ENCODE measurements at regions not wholly inside any gene's neighbourhood (a gene's known extent, or its start where the extent isn't known, plus 50 kb on each side); places are given as distances from the start of the nearest gene placed in this dataset.
"Not testable (repeated sequence)": the region's sequence is repeated elsewhere in the genome, so short reads cannot be mapped to it uniquely, and the experiment has no call there.

- Histone ChIP-seq H3K9ac (ENCODE audit: insufficient read depth in 1 of 2, low read length in 2 of 2) (no peak overlapping the region), H3K27ac (ENCODE audit: low read depth in 1 of 2, low read length in 1 of 2) (no peak overlapping the region), H3K4me3 (no peak overlapping the region), H3K27me3 (ENCODE audit: control insufficient read depth in 3 of 3, insufficient read depth in 3 of 3, low read length in 2 of 3) (no peaks in the 10 kb centered on the region), H3K9me3 (ENCODE audit: control insufficient read depth in 4 of 4, insufficient read depth in 3 of 4, low read length in 3 of 4) (no peaks in the 10 kb centered on the region), H3K4me1 (ENCODE audit: control insufficient read depth in 5 of 5, insufficient read depth in 5 of 5, low read length in 5 of 5) (peaks cover 0 to 7% (median 0%) of the 10 kb centered on the region in 5 donors), H3K36me3 (ENCODE audit: control insufficient read depth in 4 of 4, insufficient read depth in 4 of 4, low read length in 4 of 4) (no peaks in the 10 kb centered on the region)
- ATAC-seq (ENCODE audit: insufficient read depth, low FRiP score) = no peak
- TF ChIP-seq CTCF (IDR thresholded peaks at IDR 0.05; ENCODE audit: control extremely low read depth, extremely low read depth) = no peak
- WGBS, 2 donors = 89 to 93% methylated on average over 1 of the region's 1 CpG
- DNase-seq = no peak
Measured at GRCh38 chr10:35270100-35270499, 66.2 kb upstream of the CCNY start.

DNA sequence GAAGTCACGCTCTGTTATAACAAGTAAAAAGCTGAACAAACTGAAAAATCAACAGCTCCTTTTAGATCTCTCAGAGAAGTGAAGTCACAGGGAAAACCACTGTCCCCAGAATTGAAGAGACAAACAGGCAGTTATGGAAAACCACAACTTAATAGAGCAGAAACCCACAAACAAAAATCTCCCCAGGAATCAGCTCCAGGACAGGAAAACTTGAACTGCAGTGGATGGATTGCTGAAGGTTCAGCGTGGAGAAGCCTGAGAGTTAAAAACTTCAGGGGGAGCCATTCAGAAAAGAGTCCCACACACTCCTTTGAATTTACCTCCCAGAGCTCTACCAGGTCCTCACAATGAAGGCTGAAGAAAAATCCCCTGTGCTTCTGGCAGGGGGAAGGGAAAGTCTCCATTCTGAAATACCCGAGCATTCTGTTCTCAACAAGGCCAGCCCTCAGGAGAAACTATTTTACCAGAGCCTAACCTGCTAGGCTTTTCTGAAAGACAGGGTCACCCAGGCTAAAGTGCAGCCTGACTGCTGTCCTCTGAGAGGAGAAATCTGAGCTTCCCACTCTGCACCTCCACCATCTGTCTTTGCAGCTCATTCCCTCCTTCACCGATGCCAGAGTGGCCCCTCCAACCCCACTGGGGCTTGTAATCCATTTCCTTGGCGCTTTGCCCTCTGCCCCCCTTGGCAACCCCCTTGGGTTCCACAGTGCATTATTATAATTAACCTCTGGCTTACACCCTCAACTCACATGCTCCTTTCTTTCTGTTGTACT is 65.0 kb upstream of the CCNY start:
- DNase-seq (no peak), ATAC-seq (ENCODE audit: insufficient read depth, low FRiP score) (no peak)
- no peak for TF ChIP-seq CTCF (IDR thresholded peaks at IDR 0.05; ENCODE audit: control extremely low read depth, extremely low read depth)
- Histone ChIP-seq H3K27me3 (ENCODE audit: control insufficient read depth in 3 of 3, insufficient read depth in 3 of 3, low read length in 2 of 3) (no peaks in the 10 kb centered on the region), H3K9ac (ENCODE audit: insufficient read depth in 1 of 2, low read length in 2 of 2) (no peak overlapping the region), H3K27ac (ENCODE audit: low read depth in 1 of 2, low read length in 1 of 2) (no peak overlapping the region), H3K9me3 (ENCODE audit: control insufficient read depth in 4 of 4, insufficient read depth in 3 of 4, low read length in 3 of 4) (no peaks in the 10 kb centered on the region), H3K36me3 (ENCODE audit: control insufficient read depth in 4 of 4, insufficient read depth in 4 of 4, low read length in 4 of 4) (no peaks in the 10 kb centered on the region), H3K4me1 (ENCODE audit: control insufficient read depth in 5 of 5, insufficient read depth in 5 of 5, low read length in 5 of 5) (peaks cover 0 to 2% (median 0%) of the 10 kb centered on the region in 5 donors), H3K4me3 (no peak overlapping the region)
- WGBS, 2 donors = 80 to 85% methylated on average over 5 of the region's 5 CpGs

GRCh38 chr10:35271859-35272165 is 64.5 kb upstream of the CCNY start:
- 95 to 99% methylated on average over 4 of the region's 4 CpGs for WGBS, 2 donors
- not testable (repeated sequence) for ATAC-seq (ENCODE audit: insufficient read depth, low FRiP score); H3K36me3 ChIP-seq (ENCODE audit: control insufficient read depth in 4 of 4, insufficient read depth in 4 of 4, low read length in 4 of 4); H3K9ac ChIP-seq (ENCODE audit: insufficient read depth in 1 of 2, low read length in 2 of 2); H3K9me3 ChIP-seq (ENCODE audit: control insufficient read depth in 4 of 4, insufficient read depth in 3 of 4, low read length in 3 of 4); H3K4me3 ChIP-seq; DNase-seq; H3K27me3 ChIP-seq (ENCODE audit: control insufficient read depth in 3 of 3, insufficient read depth in 3 of 3, low read length in 2 of 3); H3K4me1 ChIP-seq (ENCODE audit: control insufficient read depth in 5 of 5, insufficient read depth in 5 of 5, low read length in 5 of 5); H3K27ac ChIP-seq (ENCODE audit: low read depth in 1 of 2, low read length in 1 of 2)

GRCh38 chr10:35272401-35272800 is 63.9 kb upstream of the CCNY start:
- H3K9ac ChIP-seq (ENCODE audit: insufficient read depth in 1 of 2, low read length in 2 of 2); H3K4me3 ChIP-seq; H3K27ac ChIP-seq (ENCODE audit: low read depth in 1 of 2, low read length in 1 of 2); DNase-seq; H3K4me1 ChIP-seq (ENCODE audit: control insufficient read depth in 5 of 5, insufficient read depth in 5 of 5, low read length in 5 of 5); H3K27me3 ChIP-seq (ENCODE audit: control insufficient read depth in 3 of 3, insufficient read depth in 3 of 3, low read length in 2 of 3); H3K36me3 ChIP-seq (ENCODE audit: control insufficient read depth in 4 of 4, insufficient read depth in 4 of 4, low read length in 4 of 4); ATAC-seq (ENCODE audit: insufficient read depth, low FRiP score); H3K9me3 ChIP-seq (ENCODE audit: control insufficient read depth in 4 of 4, insufficient read depth in 3 of 4, low read length in 3 of 4): not testable (repeated sequence)
- WGBS, 2 donors = 95 to 96% methylated on average over 2 of the region's 2 CpGs

DNA sequence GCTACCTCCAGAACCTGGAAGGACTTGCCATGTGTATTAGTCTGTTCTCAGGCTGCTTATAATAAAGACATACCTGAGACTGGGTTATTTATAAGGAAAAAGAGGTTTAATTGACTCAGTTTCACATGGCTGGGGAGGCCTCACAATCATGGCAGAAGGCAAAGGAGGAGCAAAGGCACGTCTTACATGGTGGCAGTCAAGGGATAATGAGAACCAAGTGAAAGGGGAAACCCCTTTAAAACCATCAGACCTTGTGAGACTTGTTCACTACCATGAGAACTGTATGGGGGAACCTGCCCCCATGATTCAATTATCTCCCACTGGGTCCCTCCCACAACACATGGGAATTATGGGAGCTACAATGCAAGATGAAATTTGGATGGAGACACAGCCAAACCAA is 62.3 kb upstream of the CCNY start:
- H3K4me1 ChIP-seq (ENCODE audit: control insufficient read depth in 5 of 5, insufficient read depth in 5 of 5, low read length in 5 of 5); H3K4me3 ChIP-seq; H3K9me3 ChIP-seq (ENCODE audit: control insufficient read depth in 4 of 4, insufficient read depth in 3 of 4, low read length in 3 of 4); H3K9ac ChIP-seq (ENCODE audit: insufficient read depth in 1 of 2, low read length in 2 of 2); ATAC-seq (ENCODE audit: insufficient read depth, low FRiP score); H3K36me3 ChIP-seq (ENCODE audit: control insufficient read depth in 4 of 4, insufficient read depth in 4 of 4, low read length in 4 of 4); H3K27ac ChIP-seq (ENCODE audit: low read depth in 1 of 2, low read length in 1 of 2); H3K27me3 ChIP-seq (ENCODE audit: control insufficient read depth in 3 of 3, insufficient read depth in 3 of 3, low read length in 2 of 3); DNase-seq: not testable (repeated sequence)
- WGBS, 2 donors = 89 to 90% methylated on average over 1 of the region's 1 CpG

Data from lung (tissue), 11 donors.